HG03571 (cell line): ENCODE measurements at regions not wholly inside any gene's neighbourhood (a gene's known extent, or its start where the extent isn't known, plus 50 kb on each side); places are given as distances from the start of the nearest gene placed in this dataset.
"Not testable (repeated sequence)": the region's sequence is repeated elsewhere in the genome, so short reads cannot be mapped to it uniquely, and the experiment has no call there.

Source experiments
- ATAC-seq: cut with Tn5 transposase; IDR thresholded peaks from one replicate; pipeline ENCODE4 v1.9.1; 2021; ENCODE audit not compliant: unreplicated experiment

DNA sequence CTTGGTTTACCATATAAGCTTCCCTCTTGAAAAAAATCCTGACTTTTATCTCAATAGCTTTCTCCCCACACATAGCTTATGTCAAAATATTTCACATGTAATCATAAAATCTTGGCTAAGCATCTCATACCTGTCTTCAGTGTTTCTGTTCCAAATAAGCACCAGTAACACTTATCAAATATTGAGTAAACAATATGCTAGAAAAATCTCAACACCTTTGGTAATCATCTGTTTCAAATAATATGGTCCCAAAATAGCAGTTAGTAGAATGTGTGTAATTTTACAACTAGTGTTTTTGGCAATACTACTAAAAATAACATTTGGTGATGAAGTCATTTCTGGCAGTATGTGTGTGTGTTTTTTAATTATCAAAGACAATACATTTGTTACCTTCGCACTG lies 2138.2 kb downstream of the PCDH7 start:
- ATAC-seq: no peak

GRCh38 chr4:32858971-32859370 lies 2138.8 kb downstream of the PCDH7 start:
- no peak for ATAC-seq

DNA sequence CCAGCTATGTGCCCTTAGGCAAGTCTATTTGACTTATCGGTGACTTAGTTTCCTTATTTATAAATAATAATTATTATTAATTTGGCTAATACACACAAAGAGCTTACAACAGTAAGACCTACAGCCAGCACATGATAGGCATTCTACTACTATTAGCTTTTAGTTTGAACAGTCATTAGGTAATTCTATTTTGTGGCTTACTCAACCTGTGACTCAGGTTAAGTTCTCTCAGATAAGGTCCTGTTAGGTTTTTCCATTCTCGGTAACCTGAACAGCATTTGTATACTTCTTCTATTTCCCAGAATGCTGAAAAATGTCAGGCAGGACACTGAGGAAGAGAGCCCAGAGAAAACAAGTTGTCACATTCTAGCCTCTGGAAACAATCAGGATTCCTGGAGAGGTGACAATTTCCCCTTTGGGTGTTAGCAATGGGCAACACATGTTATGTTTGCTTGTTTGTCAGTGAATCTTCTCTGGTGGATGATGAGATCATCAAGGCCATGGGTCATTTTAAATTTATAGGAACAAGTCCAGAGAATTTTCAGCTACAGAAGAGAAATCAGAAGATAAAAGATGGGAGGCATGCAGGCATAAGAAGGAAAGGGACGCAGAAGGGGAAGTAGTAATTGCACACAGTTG lies 2144.7 kb downstream of the PCDH7 start:
- no peak for ATAC-seq

DNA sequence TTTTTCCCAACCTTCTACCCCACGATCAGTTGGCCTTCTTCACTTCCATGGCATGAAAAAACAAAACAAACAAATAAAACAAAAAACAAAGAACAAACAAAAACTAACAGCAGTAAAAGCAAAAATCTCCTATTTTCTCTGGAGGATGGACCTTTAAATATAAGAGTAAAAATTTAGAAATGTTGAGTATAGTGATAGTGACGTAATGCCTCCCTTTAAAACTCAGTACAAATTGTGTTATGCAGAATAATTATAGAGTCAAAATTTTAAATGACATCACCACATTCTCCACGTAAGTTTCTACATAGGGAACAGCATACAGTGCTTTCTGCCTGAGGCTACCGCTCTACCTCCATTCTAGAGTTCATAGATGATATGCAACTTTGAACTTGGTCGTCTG lies 2156.4 kb downstream of the PCDH7 start:
- no peak for ATAC-seq

- no peak for ATAC-seq
Observed at GRCh38 chr4:32879913-32880312, 2159.7 kb downstream of the PCDH7 start.

DNA sequence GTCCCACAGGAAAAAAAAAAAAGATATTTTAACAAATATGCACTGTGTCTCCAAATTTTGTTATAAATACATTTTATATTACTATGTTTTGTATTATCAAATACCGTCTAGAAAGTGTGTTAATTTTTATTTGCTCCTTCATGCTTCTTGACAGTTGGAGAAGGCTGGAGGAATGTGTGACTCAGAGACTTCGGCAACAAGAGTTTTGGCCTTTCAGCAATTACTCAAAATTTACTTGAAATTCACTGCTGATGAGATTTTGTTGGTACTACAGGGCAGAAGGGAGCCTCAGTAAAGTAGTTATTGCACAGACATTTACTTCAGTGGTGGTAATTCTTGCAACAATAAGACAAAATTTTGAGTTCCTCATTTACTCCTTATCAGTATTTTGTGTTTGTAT lies 2164.0 kb downstream of the PCDH7 start:
- no peak for ATAC-seq

DNA sequence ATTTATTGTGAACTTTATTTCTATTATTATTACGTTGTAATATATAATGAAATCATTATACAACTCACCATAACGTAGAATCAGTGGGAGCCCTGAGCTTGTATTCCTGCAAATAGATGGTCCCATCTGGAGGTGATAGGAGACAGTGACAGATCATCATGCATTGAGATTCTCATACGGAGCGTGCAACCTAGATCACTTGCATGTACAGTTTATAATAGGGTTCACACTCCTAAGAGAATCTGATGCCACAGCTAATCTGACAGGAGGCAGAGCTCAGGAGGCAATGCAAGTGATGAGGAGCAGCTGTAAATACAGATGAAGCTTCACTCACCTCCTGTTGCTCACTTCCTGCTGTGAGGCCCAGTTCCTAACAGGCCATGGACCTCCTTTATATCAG lies 2170.2 kb downstream of the PCDH7 start:
- ATAC-seq: no peak

DNA sequence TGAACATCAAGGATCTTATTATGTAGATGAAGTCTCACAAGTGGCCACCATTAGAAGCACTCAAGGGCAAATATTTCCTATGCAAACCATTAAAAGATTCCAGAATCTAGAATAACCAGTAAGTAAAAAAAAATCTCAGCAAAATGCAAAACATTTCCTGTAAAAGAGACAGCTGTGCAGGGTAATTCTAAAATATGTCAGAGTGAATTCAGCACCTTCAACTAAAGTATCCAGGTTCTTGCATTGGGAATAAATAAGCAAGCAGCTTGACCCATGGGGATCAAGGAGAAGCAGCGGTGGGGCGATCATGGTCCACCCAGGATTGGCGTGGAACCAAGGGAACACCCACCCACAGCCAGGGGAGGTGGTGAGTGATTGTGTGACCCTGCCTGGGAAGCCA lies 2188.9 kb downstream of the PCDH7 start:
- ATAC-seq: no peak

GRCh38 chr4:32909736-32910135 lies 2189.6 kb downstream of the PCDH7 start:
- ATAC-seq: no peak

DNA sequence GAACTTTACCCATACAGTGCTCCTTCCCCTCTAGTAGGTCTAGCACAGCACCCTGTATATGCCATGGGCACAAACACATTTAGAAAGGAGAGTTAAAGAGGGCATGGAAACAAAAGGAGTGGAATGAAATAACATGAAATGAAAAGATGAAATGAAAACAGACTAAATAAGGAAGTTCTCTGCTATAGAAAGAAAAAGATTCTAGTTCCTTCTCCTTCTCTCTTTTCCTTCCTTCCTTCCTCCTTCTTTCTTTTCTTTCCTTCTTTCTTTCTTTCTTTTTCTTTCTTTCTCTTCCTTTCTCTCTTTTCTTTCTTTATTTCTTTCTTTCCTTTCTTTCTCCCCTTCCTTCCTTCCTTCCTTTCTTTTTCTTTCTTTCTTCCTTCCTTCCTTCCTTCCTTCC lies 2197.4 kb downstream of the PCDH7 start:
- ATAC-seq: no peak

- no peak for ATAC-seq
Observed at GRCh38 chr4:32929796-32930699, 2209.9 kb downstream of the PCDH7 start.

DNA sequence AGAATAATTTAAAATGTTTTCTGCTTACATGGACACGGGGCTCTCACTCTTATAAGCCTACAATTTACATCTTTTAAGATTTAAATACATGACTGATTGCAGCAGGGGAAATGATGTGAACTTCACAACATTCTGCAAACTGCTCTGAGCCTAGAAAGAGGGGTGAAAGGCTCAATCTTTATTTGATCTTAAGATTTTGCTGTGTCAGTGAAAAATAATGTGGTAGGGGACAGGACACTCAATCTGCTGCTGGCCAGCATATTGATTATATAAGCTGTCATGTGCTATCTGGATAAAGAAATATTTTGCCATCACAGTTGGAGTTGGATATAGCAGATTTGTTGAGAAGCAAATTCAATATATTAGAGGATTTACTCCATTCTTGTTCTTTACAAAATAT lies 2210.5 kb downstream of the PCDH7 start:
- no peak for ATAC-seq

DNA sequence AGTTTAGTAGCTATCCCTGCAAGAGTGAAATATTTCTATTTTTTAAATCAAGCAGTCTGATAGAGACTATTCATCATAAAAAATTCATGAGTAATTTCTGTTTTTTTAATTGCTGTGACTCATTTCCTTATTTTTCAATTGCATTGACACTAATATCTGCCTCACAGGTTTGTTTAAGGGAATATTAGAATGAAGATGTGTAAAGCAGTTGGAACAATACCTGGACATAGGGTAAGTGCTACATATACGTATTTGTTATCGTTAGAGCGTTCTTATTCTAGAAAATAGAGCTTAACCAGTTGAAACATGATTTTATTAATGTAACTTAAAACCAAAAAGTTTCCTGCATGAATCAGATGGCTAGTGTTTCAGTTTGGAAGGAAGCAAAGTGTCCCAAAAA lies 2211.3 kb downstream of the PCDH7 start:
- ATAC-seq: no peak

DNA sequence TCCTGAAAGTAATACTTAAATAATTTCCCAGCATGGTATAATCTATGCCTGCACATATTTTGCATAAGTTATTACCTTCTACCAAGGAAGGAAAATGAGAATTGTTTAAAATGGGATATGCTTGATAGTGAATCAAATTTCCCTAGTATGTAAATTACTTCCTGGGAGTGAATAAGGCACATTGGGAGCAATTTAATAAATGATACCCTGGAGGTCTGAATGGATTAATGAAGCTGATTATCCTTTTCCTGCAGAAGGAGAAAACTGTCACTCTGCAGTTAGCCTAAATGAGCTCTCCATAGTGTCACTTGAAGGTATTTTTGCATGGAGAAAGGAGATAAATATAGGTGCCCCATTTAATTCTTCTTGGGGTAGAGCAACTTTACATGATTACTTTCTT lies 2212.0 kb downstream of the PCDH7 start:
- ATAC-seq: no peak

DNA sequence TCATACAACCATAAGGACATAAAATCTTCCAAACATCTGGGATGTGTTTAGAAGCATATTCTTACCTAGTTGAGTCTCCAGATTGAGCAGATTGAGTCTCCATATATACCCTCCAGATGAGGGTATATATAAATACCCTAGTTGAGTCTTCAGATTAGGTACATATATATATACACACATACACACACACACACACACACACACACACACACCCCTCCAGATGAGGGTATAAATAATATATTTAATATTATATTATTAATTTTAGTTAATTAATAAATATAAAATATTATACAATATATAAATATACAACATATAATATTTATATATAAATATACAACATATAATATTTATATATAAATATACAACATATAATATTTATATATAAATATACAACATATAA lies 2219.1 kb downstream of the PCDH7 start:
- not testable (repeated sequence) for ATAC-seq

GRCh38 chr4:32950866-32951265 lies 2230.7 kb downstream of the PCDH7 start:
- ATAC-seq: no peak

GRCh38 chr4:32958586-32958985 lies 2238.4 kb downstream of the PCDH7 start:
- ATAC-seq: no peak

DNA sequence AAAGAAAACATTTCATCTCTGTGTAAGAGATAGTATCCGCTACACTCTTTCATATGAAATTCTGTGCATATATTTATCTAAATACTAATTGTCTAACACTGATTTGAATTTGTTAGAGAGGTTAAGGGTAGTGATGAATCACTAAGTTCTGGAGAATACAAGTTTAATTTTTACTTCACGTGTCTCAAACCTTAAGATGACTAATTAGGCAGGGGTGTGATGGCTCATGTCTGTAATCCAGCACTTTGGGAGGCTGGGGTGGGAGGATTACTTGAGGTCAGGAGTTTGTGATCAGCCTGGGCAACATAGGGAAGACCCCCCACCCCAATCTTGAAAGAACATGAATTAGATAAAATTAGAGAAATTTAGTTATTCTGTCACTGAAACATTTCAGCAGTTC lies 2241.9 kb downstream of the PCDH7 start:
- no peak for ATAC-seq

GRCh38 chr4:32985256-32985655 lies 2265.1 kb downstream of the PCDH7 start:
- no peak for ATAC-seq

DNA sequence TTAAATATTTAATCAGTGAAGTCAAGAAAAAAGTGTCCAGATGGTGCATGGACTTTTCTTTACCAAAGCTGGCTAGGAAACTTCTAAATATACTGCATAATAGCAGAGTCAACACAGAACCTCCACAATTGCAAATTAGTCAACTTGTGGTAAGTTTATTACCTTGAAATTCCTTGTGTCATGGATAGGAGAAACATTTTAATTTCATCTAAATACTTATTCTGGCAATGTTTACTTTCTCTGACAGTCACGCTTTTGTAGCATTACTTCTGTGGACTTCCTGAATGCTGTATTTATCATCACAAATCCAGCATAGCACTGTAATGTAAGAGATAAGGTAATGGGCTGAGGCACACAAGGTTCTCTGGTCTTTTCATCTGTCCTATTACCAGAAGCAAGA lies 2266.1 kb downstream of the PCDH7 start:
- no peak for ATAC-seq

DNA sequence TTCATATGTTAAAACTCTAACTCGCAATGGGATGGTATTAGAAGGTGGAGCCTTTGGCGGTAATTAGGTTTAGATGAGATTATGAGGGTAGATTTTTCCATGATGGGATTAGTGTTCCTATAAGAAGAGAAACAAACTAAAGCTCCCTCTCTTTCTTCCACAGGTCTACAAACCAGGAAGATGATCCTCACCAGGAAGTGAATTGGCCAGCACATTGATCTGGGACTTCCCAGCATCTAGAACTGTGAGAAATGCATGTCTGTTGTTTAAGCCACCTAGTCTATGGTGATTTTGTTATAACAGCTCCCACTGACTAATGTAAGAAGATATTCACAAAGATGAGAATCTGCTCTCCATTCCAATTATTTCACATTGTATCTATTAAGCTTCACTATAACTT lies 2266.9 kb downstream of the PCDH7 start:
- no peak for ATAC-seq

DNA sequence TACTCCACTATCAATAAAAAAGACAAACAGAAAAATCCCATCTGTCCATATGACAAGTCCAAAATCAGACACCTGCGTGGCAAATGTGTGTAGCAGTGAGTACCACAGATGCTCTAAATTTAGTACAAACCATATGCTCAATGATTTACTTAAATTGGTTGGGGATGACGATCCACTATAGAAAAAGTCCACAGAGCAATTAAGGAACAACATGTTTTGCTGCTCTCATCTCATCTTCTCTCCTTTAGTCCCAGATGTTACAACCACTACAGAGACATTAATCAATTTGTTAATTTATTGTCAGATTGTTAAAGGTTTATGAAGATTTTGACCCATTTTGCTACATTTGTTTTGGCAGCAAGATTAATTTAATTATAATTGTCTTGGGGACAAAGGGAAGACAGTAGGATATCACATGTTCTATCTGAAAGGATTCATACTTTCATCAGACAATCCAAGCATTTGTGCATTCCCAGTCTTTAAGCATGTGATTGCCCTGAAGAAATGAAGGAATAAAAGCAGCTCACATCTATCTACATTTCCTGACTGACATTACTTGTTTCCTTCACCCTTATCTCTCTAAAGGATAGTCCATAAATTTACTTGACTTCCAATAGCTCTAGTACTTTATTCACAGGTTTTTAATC lies 2268.1 kb downstream of the PCDH7 start:
- no peak for ATAC-seq
